SK-N-MC (cell line): ENCODE measurements at regions not wholly inside any gene's neighbourhood (a gene's known extent, or its start where the extent isn't known, plus 50 kb on each side); places are given as distances from the start of the nearest gene placed in this dataset.

Source experiments
- EZH2 ChIP-seq: fragments of 200-600 bp; sonication (generic); IDR thresholded peaks from one replicate; pipeline ENCODE4 v1.6.1; 2017; ENCODE audit warnings: antibody characterized with exemption
- FOXP2 ChIP-seq: optimal IDR thresholded peaks from 2 replicates; pipeline ENCODE3; 2011; ENCODE audit warnings: mild to moderate bottlenecking, moderate library complexity; ENCODE audit not compliant: insufficient read depth; ENCODE audit errors: extremely low read length, control extremely low read depth
- POLR2AphosphoS5 ChIP-seq: IDR thresholded peaks from 2 replicates; pipeline ENCODE4 v1.6.1; 2012; ENCODE audit warnings: mild to moderate bottlenecking, low read depth, low read length, borderline replicate concordance

DNA sequence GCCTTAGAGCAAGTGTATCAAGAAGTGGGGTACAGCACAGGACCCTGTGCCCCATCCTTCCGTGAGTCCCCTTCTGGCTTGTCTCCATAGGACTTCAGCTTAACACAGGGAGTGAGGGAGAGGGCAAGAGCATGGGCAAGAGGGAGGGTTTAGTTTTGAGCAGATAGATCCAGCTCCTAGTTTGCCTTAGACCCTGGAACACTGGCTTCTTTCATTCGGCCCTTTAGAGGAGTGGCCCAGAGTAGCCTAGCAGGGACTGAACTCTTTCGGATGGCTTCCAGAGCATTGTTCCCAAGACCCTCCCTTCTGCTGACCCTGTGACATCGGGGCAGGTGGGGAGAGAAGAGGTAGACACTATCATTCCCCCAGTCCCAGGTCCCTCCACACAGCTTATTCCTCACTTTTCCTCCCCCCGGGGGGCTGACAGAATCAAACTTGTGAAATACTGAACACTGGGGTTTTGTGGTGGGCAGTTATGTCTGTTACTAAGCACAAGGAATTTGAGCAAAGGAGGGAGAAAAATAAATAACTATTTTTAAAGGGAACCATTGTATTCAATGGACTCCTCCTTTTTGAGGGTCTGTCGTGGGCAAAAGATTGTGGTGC is 289.6 kb upstream of the C2CD4B start:
- no peak for TF ChIP-seq EZH2
- TF ChIP-seq POLR2AphosphoS5: no peak
- TF ChIP-seq FOXP2: no peak
